ENCODE measurements at regions not wholly inside any gene's neighbourhood (a gene's known extent, or its start where the extent isn't known, plus 50 kb on each side); places are given as distances from the start of the nearest gene placed in this dataset.

DNA sequence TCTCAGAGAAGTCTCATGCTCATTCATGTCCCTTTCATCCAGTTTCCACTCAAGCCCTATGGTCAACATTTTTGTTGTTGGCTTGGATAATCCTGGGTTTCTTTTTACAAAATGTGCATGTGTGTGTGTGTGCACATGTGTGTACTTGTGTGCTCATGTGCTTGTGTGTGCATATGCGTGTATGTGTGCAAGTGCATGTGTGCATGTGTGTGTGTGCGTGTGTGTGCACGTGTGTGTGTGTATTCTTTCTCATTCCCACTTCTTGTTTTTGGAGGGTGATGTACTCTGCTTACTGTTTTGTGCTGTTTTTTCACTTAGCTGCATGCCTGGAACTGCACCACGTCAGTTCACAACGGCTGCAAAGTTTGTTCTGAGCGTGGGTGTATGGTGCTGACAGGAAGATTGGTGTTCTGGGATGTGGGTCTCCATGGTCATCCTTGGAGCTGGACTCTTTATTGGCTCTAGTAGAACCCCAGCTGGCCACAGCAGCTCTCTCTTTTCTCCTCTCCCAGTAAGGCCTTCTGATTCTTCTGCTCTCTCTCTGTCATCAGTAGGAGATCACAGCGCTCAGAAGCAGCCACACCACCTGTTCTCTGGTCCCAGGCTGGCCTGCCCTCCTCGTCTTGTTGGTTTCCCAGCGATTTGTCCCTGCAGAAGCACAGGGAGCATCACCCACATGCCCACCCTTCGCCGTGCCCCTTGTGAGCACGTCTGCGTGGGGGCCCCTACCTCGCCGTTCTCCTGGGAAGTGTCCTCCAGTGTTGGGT is 60.8 kb downstream of the SOX1 start:
- TF ChIP-seq EZH2phosphoT487 (IDR thresholded peaks at IDR 0.05; ENCODE audit: insufficient read depth, low read depth) (no peak), EZH2 (IDR thresholded peaks at IDR 0.05; ENCODE audit: insufficient read depth, poor library complexity, severe bottlenecking) (no peak)
